Ascending aorta (tissue), 2 donors: ENCODE measurements at regions not wholly inside any gene's neighbourhood (a gene's known extent, or its start where the extent isn't known, plus 50 kb on each side); places are given as distances from the start of the nearest gene placed in this dataset.

Source experiments
- DNase-seq, 2 donors: peaks; one replicate each; pipeline ENCODE4 v3.0.0-alpha.2; 2019; ENCODE audit warnings: low spot score in 2 of 2
- H3K27ac ChIP-seq, 2 donors: fragments of 200-600 bp; sonication (generic); one replicate each; pipeline ENCODE4 v1.5.1; 2016 to 2017; ENCODE audit warnings: mild to moderate bottlenecking in 1 of 2
- H3K27me3 ChIP-seq: fragments of 200-600 bp; sonication (generic); one replicate; pipeline ENCODE4 v1.5.1; 2017
- H3K36me3 ChIP-seq, 2 donors: fragments of 200-600 bp; sonication (generic); one replicate each; pipeline ENCODE4 v1.5.1; 2016
- H3K4me1 ChIP-seq, 2 donors: fragments of 200-600 bp; sonication (generic); one replicate each; pipeline ENCODE4 v1.5.1; 2016 to 2017; ENCODE audit warnings: mild to moderate bottlenecking in 1 of 2
- H3K4me3 ChIP-seq, 2 donors: fragments of 200-600 bp; sonication (generic); one replicate each; pipeline ENCODE4 v1.5.1; 2016 to 2017; ENCODE audit warnings: mild to moderate bottlenecking in 1 of 2
- H3K9me3 ChIP-seq, 2 donors: fragments of 200-600 bp; sonication (generic); one replicate each; pipeline ENCODE4 v1.5.1; 2016
- CTCF ChIP-seq, 3 experiments: fragments of 200-600 bp in 2 of 3; fragments of 450-650 bp in 1 of 3; sonication (generic) in 2 of 3; IDR thresholded peaks; one replicate each; pipeline ENCODE4 v1.5.1; 2016 to 2019; ENCODE audit warnings: antibody characterized with exemption in 3 of 3, mild to moderate bottlenecking in 1 of 3, moderate library complexity in 1 of 3
- intact Hi-C: fragments of 100-400 bp; cut with DNase I; formaldehyde crosslinking; loops from one replicate; pipeline ENCODE4 v1.15.1; 2023

GRCh38 chr6:74091136-74091793 lies 395.3 kb downstream of the CD109 start:
- intact Hi-C loops, result loop anchor here (5.0 kb wide), 1 partner anchor 1116 kb away; the partner anchor contains the start of gene COL12A1
- H3K27ac ChIP-seq, result no peak overlapping the region
- no peaks in the 10 kb centered on the region for H3K9me3 ChIP-seq
- peak in 2 of 3 experiments; percentile 29 to 61 for TF ChIP-seq CTCF (IDR thresholded peaks at IDR 0.05)
- no peaks in the 10 kb centered on the region for H3K4me1 ChIP-seq
- DNase-seq, result no peak
- no peaks in the 10 kb centered on the region for H3K27me3 ChIP-seq
- no peak overlapping the region for H3K4me3 ChIP-seq
- no peaks in the 10 kb centered on the region for H3K36me3 ChIP-seq

GRCh38 chr6:74087899-74088298 lies 391.9 kb downstream of the CD109 start:
- DNase-seq, result no peak
- intact Hi-C loops, result no loop called here
- no peak for TF ChIP-seq CTCF (IDR thresholded peaks at IDR 0.05)

GRCh38 chr6:74075896-74076295 lies 379.9 kb downstream of the CD109 start:
- no peaks in the 10 kb centered on the region for H3K27me3 ChIP-seq
- no peak for DNase-seq
- intact Hi-C loops, result no loop called here
- no peaks in the 10 kb centered on the region for H3K9me3 ChIP-seq
- no peaks in the 10 kb centered on the region for H3K4me1 ChIP-seq
- H3K4me3 ChIP-seq, result no peak overlapping the region
- H3K27ac ChIP-seq, result no peak overlapping the region
- H3K36me3 ChIP-seq, result no peaks in the 10 kb centered on the region
- no peak for TF ChIP-seq CTCF (IDR thresholded peaks at IDR 0.05)

More at GRCh38 chr6:74087899-74088298, 391.9 kb downstream of the CD109 start:
- H3K27me3 ChIP-seq, result no peaks in the 10 kb centered on the region
- no peak overlapping the region for H3K4me3 ChIP-seq
- no peaks in the 10 kb centered on the region for H3K9me3 ChIP-seq
- H3K27ac ChIP-seq, result no peak overlapping the region
- H3K36me3 ChIP-seq, result no peaks in the 10 kb centered on the region
- H3K4me1 ChIP-seq, result no peaks in the 10 kb centered on the region

- Histone ChIP-seq H3K27ac (no peak overlapping the region), H3K27me3 (no peaks in the 10 kb centered on the region), H3K36me3 (no peaks in the 10 kb centered on the region), H3K4me1 (no peaks in the 10 kb centered on the region), H3K9me3 (no peaks in the 10 kb centered on the region), H3K4me3 (no peak overlapping the region)
- intact Hi-C loops, result no loop called here
- TF ChIP-seq CTCF (IDR thresholded peaks at IDR 0.05), result no peak
- DNase-seq, result no peak
These were observed 379.3 kb downstream of the CD109 start for GRCh38 chr6:74075323-74075722.

- no peak overlapping the region for H3K27ac ChIP-seq
- H3K4me1 ChIP-seq, result no peaks in the 10 kb centered on the region
- TF ChIP-seq CTCF (IDR thresholded peaks at IDR 0.05), result no peak
- intact Hi-C loops, result no loop called here
- H3K27me3 ChIP-seq, result no peaks in the 10 kb centered on the region
- no peaks in the 10 kb centered on the region for H3K9me3 ChIP-seq
- H3K4me3 ChIP-seq, result no peak overlapping the region
- H3K36me3 ChIP-seq, result no peaks in the 10 kb centered on the region
- DNase-seq, result no peak
These were observed 378.6 kb downstream of the CD109 start for GRCh38 chr6:74074645-74075044.

- intact Hi-C loops, result no loop called here
- no peaks in the 10 kb centered on the region for H3K27me3 ChIP-seq
- TF ChIP-seq CTCF (IDR thresholded peaks at IDR 0.05), result no peak
These were observed 378.0 kb downstream of the CD109 start for GRCh38 chr6:74073999-74074398.

More at GRCh38 chr6:74073999-74074398, 378.0 kb downstream of the CD109 start:
- H3K27ac ChIP-seq, result no peak overlapping the region
- H3K4me1 ChIP-seq, result no peaks in the 10 kb centered on the region
- H3K36me3 ChIP-seq, result no peaks in the 10 kb centered on the region
- no peak for DNase-seq
- no peaks in the 10 kb centered on the region for H3K9me3 ChIP-seq
- H3K4me3 ChIP-seq, result no peak overlapping the region
